ENCODE measurements at regions not wholly inside any gene's neighbourhood (a gene's known extent, or its start where the extent isn't known, plus 50 kb on each side); places are given as distances from the start of the nearest gene placed in this dataset.
A peak's percentile ranks its signal among the peaks of the same experiment; 100 is the strongest.

DNA sequence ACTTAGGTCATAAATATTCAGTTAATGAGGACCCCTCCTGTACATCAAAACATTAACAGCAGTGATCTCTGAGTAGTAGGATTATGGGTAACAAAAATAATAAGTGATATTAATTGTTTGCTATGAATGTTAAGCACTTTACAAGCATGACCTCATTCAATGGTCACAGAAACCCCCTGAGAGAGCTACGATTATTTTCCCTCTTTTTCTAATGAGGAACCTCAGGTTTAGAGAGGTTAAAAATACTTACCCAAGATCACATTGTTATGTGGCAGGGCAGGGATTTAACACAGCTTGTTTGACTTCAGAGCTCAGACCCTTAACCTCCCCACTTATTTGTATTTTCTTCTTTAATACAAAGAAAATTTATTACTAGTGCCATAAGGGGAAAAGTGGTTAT lies 228.2 kb downstream of the TBL1XR1 start:
- no peak for DNase-seq

DNA sequence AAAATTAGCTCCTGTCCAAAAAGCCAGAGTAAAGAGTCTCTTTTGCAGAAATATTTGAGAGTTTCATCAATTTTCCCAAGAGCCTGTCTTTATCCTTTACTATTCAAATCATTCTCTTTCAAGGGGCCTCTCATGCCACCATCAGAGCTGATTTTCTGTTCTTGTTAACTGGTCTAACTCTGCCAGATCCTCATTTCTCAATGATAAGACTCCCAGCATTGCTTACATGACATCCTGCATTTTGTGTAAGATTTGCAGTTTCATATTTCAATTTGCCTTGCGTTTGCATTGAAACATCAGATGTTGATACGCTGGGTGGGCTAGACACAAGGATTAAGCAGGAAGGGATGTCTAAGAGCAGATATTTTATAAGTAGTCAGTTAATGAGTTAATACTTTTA lies 228.7 kb downstream of the TBL1XR1 start:
- no peak for DNase-seq

DNA sequence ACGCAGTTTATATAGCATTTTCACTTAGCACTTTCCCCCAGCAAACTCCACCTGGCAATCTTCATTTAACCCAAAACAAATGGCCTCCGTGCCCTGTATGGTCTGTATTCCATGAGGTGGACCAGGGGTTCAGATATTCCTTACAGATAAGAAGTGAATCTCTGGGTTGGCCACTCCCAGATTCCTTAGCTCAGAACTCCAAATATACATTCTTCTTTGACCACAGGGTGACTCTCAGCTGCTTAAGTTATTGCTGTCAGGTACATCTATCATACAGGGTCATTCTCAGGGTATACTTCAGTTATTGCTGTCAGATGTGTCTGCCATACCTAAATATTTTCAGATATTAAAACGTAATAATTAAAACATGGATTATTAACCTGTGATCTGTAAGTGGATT lies 229.8 kb downstream of the TBL1XR1 start:
- no peak for DNase-seq

DNA sequence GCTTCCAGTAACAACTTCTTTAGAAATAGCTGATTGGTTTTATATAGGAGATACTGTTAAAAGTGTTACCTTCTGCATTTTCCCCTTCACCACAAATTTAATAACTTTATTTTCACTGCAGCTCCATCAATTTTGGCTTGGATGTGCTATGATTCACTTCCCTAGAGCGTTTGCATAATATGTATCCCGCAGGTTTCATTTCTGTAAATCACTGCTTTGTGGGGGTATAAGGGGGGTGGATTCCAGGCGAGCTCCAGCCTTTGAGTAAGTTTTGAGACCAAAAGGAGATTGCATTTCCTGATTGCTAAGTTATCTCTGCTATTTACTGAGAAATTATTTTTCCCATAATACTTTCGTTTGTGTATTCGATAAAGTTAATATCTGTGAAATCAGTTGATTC lies 232.6 kb downstream of the TBL1XR1 start:
- no peak for DNase-seq

DNA sequence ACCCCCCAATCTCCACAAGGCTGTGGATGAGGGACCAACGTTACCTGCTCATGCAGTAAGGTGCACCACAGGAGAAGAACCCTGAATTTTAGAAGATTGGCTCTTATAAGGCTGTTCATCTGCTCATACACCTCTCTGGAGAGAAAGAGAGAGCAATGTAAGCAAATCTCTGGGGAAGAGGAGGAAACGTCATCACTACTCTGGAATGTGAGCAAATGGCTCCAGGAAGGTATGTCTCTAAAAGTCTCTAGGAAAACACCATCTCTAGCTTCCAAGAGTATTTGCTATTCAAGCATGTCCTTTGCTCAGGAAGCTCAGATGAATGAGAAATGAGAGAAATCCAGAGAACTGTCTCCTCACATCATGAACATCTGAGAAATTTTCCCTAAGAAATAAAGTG lies 235.4 kb downstream of the TBL1XR1 start:
- no peak for DNase-seq

DNA sequence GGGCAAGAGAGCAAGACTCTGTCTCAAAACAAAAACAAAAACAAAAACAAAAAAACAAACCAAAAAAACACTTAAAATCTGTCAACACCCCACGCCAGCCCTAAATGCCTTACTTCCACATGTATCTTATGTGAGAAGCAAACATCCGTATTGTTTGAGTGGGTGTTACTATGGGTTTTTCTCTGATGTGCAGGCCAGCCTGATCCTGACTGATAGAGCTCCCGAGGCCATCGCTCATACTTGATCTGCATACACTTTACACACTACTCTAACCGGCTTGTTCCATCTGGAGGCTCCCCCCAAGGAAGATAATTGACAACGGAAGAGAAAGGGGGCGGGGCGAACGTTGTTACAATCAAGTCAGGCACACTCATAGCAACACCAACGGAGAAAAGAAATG lies 237.4 kb downstream of the TBL1XR1 start:
- DNase-seq: no peak

DNA sequence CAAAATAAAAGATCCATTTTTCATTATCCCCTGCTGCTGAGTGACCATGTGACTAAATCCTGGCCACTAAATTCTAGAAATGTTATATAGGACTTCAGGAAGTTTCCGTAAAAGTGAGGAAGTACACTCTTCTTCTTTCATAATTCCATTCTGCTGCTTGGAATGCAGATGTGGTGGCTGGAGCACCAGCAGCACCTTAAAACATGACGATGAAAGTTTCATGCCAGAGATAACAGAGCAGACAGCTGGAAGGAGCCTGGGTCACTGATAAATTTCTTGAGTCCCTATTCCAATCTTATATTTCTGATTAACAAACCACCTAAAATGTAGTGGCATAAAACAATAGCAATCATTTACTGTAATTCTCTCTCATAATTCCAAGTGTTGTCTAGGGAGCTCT lies 238.7 kb downstream of the TBL1XR1 start:
- DNase-seq: no peak

DNA sequence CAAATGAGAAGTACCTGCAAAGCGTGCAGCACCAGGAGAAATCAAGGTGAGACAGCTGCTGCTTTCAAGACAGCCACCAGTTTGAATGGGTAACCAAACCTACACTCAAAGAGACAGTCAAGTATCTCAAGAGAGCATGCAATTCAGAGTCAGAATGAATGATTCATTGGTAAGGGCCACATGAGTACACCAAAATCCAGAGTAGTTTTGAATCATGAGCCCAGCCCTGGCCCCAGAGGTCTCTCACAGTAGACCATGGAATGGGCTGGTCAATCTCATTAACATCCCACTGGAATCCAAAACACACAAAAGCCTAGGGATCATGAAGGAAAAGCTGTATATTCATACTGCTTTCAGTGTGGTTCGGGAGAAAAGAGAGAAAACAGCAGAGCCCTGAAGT lies 242.8 kb downstream of the TBL1XR1 start:
- DNase-seq: no peak

DNA sequence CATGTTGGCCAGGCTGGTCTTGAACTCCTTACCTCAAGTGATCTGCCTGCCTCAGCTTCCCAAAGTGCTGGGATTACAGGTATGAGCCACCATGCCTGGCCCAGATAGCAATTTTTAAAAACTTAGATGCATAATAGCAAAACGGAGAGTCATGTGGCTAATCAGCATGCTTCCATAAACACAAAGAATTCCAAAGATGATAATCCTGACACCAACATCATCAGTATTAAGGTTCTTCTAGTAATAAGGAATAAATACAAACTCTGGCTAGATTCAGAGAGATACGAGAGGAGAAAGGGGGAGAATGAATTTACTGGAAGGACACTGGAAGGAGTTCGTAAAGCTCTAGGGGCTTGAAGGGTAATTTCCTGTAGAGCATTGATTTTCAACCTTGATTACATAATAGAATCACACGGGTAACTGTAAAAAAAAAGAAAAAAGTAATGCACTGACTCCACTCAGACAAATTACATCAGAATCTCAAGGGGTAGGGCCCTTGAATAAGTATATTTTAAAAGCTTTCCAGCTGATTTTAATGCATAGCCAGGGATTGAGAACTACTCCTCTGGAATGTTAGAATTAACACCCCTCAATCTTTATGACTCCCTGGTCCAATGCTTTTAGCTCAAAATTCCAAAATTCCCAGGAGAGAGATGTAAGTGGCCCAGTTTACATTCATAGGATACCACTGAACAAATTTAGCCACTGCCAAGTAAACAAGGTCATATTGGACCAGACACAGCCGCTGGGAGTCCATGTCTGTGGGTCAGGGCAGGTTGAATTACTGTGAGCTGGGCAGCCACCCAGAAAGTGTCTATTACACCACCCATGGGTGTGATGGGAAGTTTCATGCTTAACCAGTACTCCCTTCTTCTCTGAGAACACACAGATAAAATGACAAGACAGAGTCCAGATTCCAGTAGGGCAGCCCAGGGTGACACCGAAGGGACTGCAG lies 243.9 kb downstream of the TBL1XR1 start:
- no peak for DNase-seq

DNA sequence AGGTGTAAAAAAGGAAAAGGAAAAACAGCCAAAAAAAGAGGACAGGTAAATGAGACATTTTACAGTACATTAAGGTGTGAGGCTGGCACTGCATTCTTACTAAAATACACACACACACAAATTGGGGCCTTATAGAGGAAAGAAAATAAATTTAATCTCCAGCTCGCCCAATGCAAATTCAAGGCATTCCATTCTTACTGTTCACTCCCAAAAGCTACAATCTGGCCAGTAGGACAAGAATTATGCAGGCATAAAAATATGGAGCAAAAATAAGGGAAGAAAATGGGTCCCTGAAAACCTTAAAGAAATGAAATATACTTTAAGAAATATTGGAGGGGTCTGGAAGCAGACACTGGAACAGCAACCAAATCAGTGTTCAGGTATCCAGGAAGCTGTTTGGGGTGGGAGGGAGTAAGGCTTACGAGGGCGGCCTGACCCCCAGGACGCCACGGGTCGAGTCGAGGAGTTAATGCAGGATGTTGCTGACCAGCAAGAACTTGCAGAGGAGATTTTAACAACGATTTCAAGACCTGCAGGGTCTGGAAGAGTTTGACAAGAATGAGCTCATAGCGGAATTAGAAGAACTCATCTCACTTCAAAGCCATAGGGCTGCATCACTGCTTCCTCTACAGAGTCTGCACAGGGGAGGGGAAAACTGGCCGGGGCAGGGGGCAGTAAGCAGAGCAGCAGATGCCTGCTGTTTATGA lies 245.5 kb downstream of the TBL1XR1 start:
- no peak for DNase-seq

DNA sequence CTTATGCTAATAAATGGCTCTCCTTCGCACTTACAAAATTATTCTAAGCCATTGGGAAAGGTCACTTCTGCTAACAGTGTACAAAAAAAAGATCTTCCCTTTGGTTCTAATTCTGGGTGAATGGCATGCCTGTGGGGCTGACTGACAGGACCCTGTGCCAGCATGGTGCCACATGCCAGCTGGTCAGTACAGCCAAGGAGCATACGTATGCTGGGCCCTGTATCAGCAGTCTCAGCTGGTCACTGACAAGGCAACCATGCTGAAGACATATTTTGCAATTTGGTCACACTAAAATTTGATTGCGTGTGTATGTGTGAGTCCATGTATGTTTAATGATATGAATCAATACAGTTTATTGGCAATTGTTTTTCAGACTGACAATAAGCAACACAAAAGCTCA lies 246.1 kb downstream of the TBL1XR1 start:
- DNase-seq: no peak

DNA sequence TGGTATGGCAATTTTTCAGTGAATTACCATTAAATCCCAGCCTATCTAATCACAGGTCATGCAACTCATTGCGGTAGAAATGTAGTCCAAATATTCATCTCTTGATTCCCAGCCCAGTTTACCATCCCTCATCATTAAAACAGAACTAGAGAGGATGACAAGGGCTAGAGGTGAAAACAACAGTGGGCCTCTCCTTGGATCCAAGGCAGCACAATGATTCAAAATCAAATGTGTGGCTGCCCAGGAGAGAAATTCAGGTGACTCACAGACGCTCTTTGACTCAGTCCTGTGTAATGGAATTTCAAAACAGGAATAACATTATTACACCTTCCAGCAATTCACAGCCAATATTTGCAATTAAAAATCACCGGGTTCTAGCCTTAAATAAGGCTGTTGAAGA lies 246.5 kb downstream of the TBL1XR1 start:
- DNase-seq: no peak

DNA sequence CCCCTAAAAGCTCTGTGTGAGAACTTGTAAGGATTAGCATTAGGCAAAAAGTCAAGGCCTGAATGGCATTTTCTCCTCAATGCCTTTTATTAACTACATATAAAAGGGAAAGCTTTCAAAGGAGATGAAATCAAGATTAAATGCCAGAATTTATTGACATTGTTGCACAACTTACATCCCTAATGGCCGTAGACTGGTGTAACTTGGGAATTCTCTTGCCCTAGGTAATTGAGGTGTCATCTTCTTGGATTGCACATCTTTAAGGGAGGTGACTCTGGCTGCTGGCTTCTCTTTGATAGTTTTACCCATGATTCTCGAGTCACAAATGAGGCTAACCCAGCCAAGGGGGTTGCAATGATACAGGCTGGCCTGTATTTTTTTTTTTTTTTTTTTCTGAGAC lies 249.1 kb downstream of the TBL1XR1 start:
- DNase-seq: no peak

DNA sequence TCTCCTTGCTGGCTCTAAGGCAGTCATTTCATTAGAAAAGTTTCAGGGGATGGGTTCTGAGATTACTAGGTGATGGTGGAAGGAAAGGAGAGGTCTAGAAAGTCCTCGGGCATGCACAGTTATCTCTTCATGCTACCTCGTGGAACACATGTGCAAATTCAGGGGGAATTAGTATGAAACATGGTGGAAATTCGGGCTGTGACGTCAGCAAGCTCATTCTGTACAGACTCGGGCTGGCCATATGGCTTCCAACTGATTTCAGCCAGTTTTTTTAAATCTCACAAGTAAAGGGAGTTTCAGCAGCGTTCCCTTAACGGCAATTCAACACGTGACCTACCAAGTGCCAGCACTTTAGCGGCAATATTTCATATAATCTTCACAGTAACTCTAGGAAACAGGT lies 251.1 kb downstream of the TBL1XR1 start:
- DNase-seq: no peak

DNA sequence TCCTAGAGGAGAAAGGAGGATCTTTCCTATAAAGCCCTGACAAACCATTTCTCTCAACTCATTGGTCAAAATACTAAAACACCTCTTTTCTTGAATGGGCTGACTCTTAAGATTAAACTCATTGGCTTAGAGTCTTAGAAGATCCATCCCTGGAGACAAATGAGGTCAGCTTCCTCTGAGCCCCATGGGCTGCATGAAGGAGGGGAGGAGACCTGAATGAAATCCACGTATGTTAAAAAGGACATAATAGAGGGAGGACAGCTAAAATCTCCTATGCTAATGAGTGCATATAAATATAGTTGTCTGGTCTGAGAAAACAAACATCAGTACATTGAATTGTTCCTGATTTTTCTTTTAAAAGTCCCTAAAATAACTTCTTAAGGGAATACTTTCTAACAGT lies 255.0 kb downstream of the TBL1XR1 start:
- no peak for DNase-seq

DNA sequence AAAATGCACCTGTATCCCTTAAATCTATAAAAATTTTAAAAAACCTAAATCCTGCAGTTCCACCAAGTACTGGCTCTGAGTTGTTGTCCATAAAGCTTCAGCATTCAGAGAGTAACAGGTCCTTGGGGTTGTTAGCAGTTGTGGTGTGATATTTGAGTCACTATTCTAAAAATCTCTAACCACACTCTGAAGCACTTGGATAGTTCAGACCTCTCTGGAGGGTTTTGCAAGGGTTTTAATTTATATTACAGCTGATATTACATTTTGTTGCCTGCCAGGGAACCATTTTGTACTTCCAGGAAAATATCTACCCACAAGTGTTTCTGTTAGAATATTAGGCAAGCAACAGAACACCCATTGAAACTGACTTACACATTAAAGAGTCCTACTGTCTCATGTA lies 255.6 kb downstream of the TBL1XR1 start:
- no peak for DNase-seq

DNA sequence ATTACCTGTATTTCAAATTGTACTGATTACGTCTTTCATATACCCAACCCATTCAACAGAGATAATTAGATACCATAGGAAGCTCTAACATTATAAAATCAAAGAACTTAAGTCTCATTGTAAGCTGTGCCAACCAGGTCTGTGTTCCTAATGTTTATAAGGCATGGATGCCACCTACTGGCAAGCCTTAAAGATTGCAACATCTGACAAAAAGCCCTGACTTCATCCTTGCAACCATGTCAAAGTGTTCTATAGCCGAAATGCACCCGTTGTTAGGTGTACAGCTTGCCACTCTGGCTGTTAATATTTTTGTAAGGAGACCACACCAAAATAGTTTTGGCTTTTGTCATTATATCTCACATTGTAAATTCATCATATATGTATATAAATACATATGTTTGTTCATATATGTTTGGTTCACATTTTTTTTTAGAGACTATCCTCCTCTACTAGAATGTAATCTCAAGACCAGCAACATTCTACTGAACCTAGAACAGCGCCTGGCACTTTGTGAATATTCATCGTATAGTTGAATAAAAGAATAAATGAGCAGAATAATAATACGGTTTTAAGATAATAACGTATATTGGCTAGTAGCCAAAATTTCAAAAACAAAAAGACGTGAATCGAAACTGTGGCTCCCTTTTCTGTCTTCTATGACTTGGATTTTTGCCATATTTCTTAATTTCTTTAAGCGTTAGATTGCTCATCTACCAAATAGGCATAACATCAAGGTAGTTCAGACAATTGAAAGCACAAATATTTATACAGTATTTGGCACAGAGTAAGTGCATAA lies 258.1 kb downstream of the TBL1XR1 start:
- peak; percentile 18 for DNase-seq

DNA sequence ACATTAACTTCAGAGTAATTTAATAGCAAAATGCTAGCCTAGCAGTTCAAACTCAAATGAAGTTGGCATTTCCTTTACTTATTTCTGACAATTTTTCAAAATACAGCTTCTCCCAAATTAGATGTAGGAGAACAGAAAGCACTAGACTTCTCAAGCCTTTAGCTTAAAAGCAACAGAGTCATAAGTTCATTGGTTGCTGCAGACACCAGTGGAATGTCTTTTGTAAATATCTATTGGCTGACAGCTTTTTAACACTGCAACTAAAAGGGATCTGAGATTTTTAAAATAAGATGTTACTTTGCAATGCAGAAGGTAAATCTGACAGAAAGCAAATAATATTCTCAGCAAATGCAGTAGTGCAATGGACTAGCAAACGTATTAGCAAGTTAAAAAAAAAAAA lies 259.3 kb downstream of the TBL1XR1 start:
- no peak for DNase-seq

DNA sequence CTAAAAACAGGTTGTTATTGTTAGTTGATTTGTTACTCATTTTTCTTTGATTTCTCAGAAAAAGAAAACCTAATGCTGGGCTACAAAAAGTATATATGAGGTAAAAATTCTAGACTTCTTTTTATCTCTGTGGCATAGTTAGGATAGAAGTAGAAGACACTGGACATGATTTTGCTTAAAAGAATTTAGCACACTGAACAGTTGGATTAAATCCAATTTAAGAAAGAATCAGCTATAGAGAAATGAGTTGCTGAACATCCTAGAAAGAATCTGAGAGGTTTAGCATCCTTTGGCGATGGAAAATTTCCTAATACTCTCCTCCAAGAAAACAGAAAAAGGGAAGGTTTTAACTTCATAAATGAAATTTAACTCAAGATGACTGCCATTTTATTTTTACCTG lies 259.7 kb downstream of the TBL1XR1 start:
- DNase-seq: no peak

DNA sequence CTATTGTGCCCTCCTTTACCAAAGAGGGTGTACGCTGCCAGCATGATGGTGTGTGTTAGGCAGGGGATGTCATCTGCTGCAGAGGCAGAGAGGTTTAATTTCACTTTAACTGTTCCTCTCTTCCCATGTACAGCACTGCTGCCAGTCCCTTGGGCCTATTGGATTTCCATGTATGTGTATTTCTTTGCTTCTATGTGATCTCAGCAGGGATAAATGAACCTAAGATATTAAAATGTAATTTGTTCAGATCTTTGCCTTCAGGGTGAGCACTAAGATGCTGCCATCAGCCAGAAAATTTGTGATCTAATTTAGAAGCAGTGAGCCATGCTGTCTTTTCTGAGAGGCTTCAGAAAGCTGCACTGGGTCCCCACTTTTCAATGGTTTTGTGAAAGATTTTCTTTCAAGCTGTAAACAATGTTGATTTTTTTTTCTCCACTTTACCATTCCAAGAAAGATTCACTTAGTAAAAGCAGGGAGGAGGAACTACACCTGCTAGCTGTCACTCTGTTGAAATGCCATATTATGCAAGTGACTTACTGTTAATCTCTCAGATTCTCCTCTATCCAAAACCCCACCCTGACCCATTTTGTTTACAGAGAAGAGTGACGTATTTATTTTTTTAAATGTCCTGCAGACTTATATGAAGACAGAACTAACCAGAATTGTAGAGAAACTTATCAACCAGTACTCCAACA lies 261.9 kb downstream of the TBL1XR1 start:
- no peak for DNase-seq

DNA sequence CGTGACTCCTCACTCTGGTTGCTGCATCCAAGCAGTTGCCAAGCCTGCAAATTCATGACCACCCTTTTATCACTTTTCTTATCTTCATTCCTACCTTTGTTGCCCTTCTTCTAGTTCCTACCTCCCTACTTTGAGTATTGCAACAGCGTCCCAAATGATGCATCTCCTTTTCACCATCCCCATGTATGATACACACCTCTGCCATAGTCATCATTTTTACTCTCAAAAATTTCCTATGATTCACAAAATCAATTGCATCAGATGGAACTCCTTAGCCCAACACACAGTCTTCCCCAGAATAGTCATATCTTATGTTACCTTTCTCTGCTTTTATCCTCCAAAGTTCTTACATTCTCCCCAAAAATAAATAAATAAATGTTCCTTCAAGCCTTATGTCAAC lies 262.6 kb downstream of the TBL1XR1 start:
- DNase-seq: no peak

DNA sequence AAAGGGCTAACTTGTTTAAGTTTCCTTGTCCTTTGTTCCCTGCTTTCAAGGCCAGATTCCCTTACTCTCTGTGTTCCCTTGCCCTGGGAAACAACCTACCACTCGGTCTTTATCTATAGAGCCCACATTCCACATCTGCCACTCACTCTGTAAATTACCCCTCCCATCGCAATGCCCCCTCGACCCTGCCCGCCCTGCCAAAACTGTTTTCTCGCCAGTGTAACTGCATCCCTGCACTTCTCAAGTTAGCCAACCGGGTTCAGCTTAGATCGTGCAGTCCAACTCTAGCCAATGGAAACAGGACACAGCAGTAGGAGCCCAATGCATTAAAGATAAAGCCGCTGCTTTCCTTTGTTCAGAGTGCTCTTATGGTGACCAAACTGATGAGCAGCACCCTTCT lies 263.6 kb downstream of the TBL1XR1 start:
- DNase-seq: no peak

DNA sequence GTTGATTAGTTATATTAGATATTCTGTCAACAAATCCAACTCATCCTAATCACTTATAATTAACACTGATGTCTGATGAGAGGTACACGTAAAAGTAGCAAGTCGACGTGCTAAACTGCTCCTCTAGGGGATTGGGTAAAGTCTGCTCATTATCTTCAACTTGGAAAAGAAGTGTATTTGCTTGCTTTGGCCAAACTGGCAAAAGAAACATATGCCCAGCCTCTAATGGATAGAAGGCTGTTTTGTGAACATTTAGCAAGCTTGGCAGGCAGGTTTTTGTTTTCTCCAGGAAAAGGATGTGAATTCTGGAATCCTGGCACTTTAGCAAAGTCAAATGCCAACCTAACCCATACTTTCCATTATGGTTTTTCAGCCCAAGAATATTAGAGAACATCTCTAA lies 264.8 kb downstream of the TBL1XR1 start:
- DNase-seq: no peak
